Mesendoderm (in vitro differentiated cells): ENCODE measurements at regions not wholly inside any gene's neighbourhood (a gene's known extent, or its start where the extent isn't known, plus 50 kb on each side); places are given as distances from the start of the nearest gene placed in this dataset.

Experiments used
- DNase-seq: peaks from one replicate; pipeline ENCODE4 v3.0.0; 2013
- H2AK5ac ChIP-seq: 2 replicates; pipeline ENCODE4 v1.6.1; 2013; ENCODE audit warnings: low read length, inconsistent platforms
- H2BK120ac ChIP-seq: 2 replicates; pipeline ENCODE4 v1.6.1; 2013; ENCODE audit warnings: low read depth, mild to moderate bottlenecking, low read length, moderate library complexity, mixed read lengths
- H2BK15ac ChIP-seq: replicated peaks from 2 replicates; pipeline ENCODE4 v1.6.1; 2013; ENCODE audit warnings: low read depth, mild to moderate bottlenecking, moderate library complexity
- H2BK5ac ChIP-seq: 2 replicates; pipeline ENCODE4 v1.6.1; 2013; ENCODE audit warnings: low read length, inconsistent platforms
- H3K18ac ChIP-seq: 2 replicates; pipeline ENCODE4 v1.6.1; 2013; ENCODE audit warnings: mild to moderate bottlenecking, low read length, mixed read lengths
- H3K23ac ChIP-seq: one replicate; pipeline ENCODE4 v1.6.1; 2013; ENCODE audit warnings: low read length
- H3K27ac ChIP-seq: 2 replicates; pipeline ENCODE4 v1.5.1; 2013; ENCODE audit warnings: low read depth, mild to moderate bottlenecking, inconsistent platforms, low read length, moderate library complexity
- H3K27me3 ChIP-seq: 2 replicates; pipeline ENCODE4 v1.6.1; 2013; ENCODE audit warnings: low read length, control low read depth, mild to moderate bottlenecking, inconsistent platforms; ENCODE audit not compliant: insufficient read depth, poor library complexity
- H3K36me3 ChIP-seq: 2 replicates; pipeline ENCODE4 v1.6.1; 2013; ENCODE audit warnings: low read length, inconsistent platforms; ENCODE audit not compliant: control insufficient read depth, insufficient read depth
- H3K4ac ChIP-seq: one replicate; pipeline ENCODE4 v1.6.1; 2013; ENCODE audit warnings: low read depth, mild to moderate bottlenecking, low read length, moderate library complexity
- H3K4me1 ChIP-seq: 2 replicates; pipeline ENCODE4 v1.6.1; 2013; ENCODE audit warnings: low read depth, low read length, inconsistent platforms; ENCODE audit not compliant: control insufficient read depth
- H3K4me2 ChIP-seq: 2 replicates; pipeline ENCODE4 v1.6.1; 2013; ENCODE audit warnings: low read length
- H3K4me3 ChIP-seq: 2 replicates; pipeline ENCODE4 v1.5.1; 2013; ENCODE audit warnings: mild to moderate bottlenecking, low read length
- H3K56ac ChIP-seq: one replicate; pipeline ENCODE4 v1.6.1; 2013; ENCODE audit warnings: low read length
- H3K79me1 ChIP-seq: 2 replicates; pipeline ENCODE4 v1.6.1; 2013; ENCODE audit warnings: low read length, inconsistent platforms
- H3K79me2 ChIP-seq: 2 replicates; pipeline ENCODE4 v1.6.1; 2013; ENCODE audit warnings: mild to moderate bottlenecking, low read length; ENCODE audit not compliant: control insufficient read depth, insufficient read depth
- H3K9ac ChIP-seq: 2 replicates; pipeline ENCODE4 v1.6.1; 2013; ENCODE audit warnings: low read length, inconsistent platforms
- H4K5ac ChIP-seq: one replicate; pipeline ENCODE4 v1.6.1; 2013; ENCODE audit warnings: low read length
- H4K8ac ChIP-seq: one replicate; pipeline ENCODE4 v1.6.1; 2013; ENCODE audit warnings: low read depth, mild to moderate bottlenecking, control low read depth, low read length, moderate library complexity
- WGBS: extraction: QIAGEN DNeasy Blood & Tissue Kit; methylation state at CpG from one replicate; pipeline ENCODE4 v1.1.7; 2013; ENCODE audit warnings: low lambda C conversion rate, missing lambda C conversion rate; ENCODE audit not compliant: insufficient coverage; ENCODE audit errors: extremely low coverage; 5-methylcytosine and 5-hydroxymethylcytosine counted together

- H3K4me2 ChIP-seq, result no peak overlapping the region
- H3K36me3 ChIP-seq, result no peaks in the 10 kb centered on the region
- no peaks in the 10 kb centered on the region for H3K4me1 ChIP-seq
- H2AK5ac ChIP-seq, result no peak overlapping the region
- no peak overlapping the region for H3K4me3 ChIP-seq
- no peaks in the 10 kb centered on the region for H3K79me1 ChIP-seq
- no peak overlapping the region for H3K9ac ChIP-seq
- no peaks in the 10 kb centered on the region for H3K27me3 ChIP-seq
- peak; percentile 66 for DNase-seq
- H2BK120ac ChIP-seq, result no peak overlapping the region
- no CpG with 5 or more reads among the region's 7 CpGs for WGBS
- H3K18ac ChIP-seq, result no peak overlapping the region
- H2BK5ac ChIP-seq, result no peak overlapping the region
- H3K27ac ChIP-seq, result no peak overlapping the region
- H3K56ac ChIP-seq, result no peak overlapping the region
- no peak overlapping the region for H4K8ac ChIP-seq
- H3K79me2 ChIP-seq, result no peaks in the 10 kb centered on the region
- no peak overlapping the region for H3K23ac ChIP-seq
- H3K4ac ChIP-seq, result no peak overlapping the region
- no peak overlapping the region for H2BK15ac ChIP-seq
- H4K5ac ChIP-seq, result no peak overlapping the region
These were observed 256.9 kb upstream of the RGS6 start for GRCh38 chr14:71675126-71675899.

GRCh38 chr14:71675900-71676287, 256.3 kb upstream of the RGS6 start:
- no peaks in the 10 kb centered on the region for H3K79me1 ChIP-seq
- H3K27ac ChIP-seq, result no peak overlapping the region
- no peak overlapping the region for H2BK15ac ChIP-seq
- H3K36me3 ChIP-seq, result no peaks in the 10 kb centered on the region
- no peak overlapping the region for H2BK120ac ChIP-seq
- no peak overlapping the region for H2AK5ac ChIP-seq
- no peak overlapping the region for H4K8ac ChIP-seq
- no peak overlapping the region for H3K9ac ChIP-seq
- peaks cover under 1% of the 10 kb centered on the region for H3K4me1 ChIP-seq
- H3K23ac ChIP-seq, result no peak overlapping the region
- no peak overlapping the region for H3K4me3 ChIP-seq
- H3K4me2 ChIP-seq, result no peak overlapping the region
- no peaks in the 10 kb centered on the region for H3K79me2 ChIP-seq
- DNase-seq, result no peak
- no CpG with 5 or more reads among the region's 5 CpGs for WGBS
- no peak overlapping the region for H3K18ac ChIP-seq
- no peak overlapping the region for H3K56ac ChIP-seq
- no peaks in the 10 kb centered on the region for H3K27me3 ChIP-seq
- no peak overlapping the region for H2BK5ac ChIP-seq
- no peak overlapping the region for H3K4ac ChIP-seq
- no peak overlapping the region for H4K5ac ChIP-seq

GRCh38 chr14:71680736-71681387, 251.4 kb upstream of the RGS6 start:
- Histone ChIP-seq H3K56ac (no peak overlapping the region), H2AK5ac (no peak overlapping the region), H3K4me2 (no peak overlapping the region), H3K9ac (no peak overlapping the region), H3K27ac (no peak overlapping the region), H2BK15ac (no peak overlapping the region), H3K36me3 (no peaks in the 10 kb centered on the region), H3K18ac (no peak overlapping the region), H3K4ac (no peak overlapping the region), H4K5ac (no peak overlapping the region), H3K79me2 (no peaks in the 10 kb centered on the region), H2BK120ac (no peak overlapping the region), H3K27me3 (no peaks in the 10 kb centered on the region), H3K4me3 (no peak overlapping the region), H2BK5ac (no peak overlapping the region), H3K23ac (no peak overlapping the region), H3K4me1 (peaks cover 3% of the 10 kb centered on the region), H3K79me1 (no peaks in the 10 kb centered on the region), H4K8ac (no peak overlapping the region)
- no CpG with 5 or more reads among the region's 10 CpGs for WGBS
- peak; percentile 58 for DNase-seq

GRCh38 chr14:71682337-71682736, 249.9 kb upstream of the RGS6 start:
- H2AK5ac ChIP-seq, result no peak overlapping the region
- H3K36me3 ChIP-seq, result no peaks in the 10 kb centered on the region
- no peak overlapping the region for H4K8ac ChIP-seq
- no peak overlapping the region for H2BK5ac ChIP-seq
- H3K27ac ChIP-seq, result no peak overlapping the region
- no peak overlapping the region for H2BK120ac ChIP-seq
- no peak overlapping the region for H3K23ac ChIP-seq
- DNase-seq, result no peak
- no peak overlapping the region for H3K56ac ChIP-seq
- peaks cover 3% of the 10 kb centered on the region for H3K4me1 ChIP-seq
- H3K4ac ChIP-seq, result no peak overlapping the region
- H3K79me1 ChIP-seq, result no peaks in the 10 kb centered on the region
- no peak overlapping the region for H3K4me2 ChIP-seq
- no peaks in the 10 kb centered on the region for H3K27me3 ChIP-seq
- no CpG with 5 or more reads among the region's 3 CpGs for WGBS
- no peak overlapping the region for H3K9ac ChIP-seq
- H4K5ac ChIP-seq, result no peak overlapping the region
- H3K18ac ChIP-seq, result no peak overlapping the region
- no peak overlapping the region for H2BK15ac ChIP-seq
- H3K4me3 ChIP-seq, result no peak overlapping the region
- H3K79me2 ChIP-seq, result no peaks in the 10 kb centered on the region

GRCh38 chr14:71684323-71684722, 247.9 kb upstream of the RGS6 start:
- no CpG with 5 or more reads among the region's 15 CpGs for WGBS
- H3K4me2 ChIP-seq, result no peak overlapping the region
- H3K4me3 ChIP-seq, result no peak overlapping the region

More at GRCh38 chr14:71684323-71684722, 247.9 kb upstream of the RGS6 start:
- Histone ChIP-seq H4K5ac (no peak overlapping the region), H3K79me2 (no peaks in the 10 kb centered on the region), H3K4ac (no peak overlapping the region), H3K4me1 (peaks cover 3% of the 10 kb centered on the region), H3K36me3 (no peaks in the 10 kb centered on the region), H2BK120ac (no peak overlapping the region), H2BK15ac (no peak overlapping the region), H3K9ac (no peak overlapping the region), H3K23ac (no peak overlapping the region), H3K56ac (no peak overlapping the region), H3K27ac (no peak overlapping the region), H3K18ac (no peak overlapping the region), H3K79me1 (no peaks in the 10 kb centered on the region), H4K8ac (no peak overlapping the region), H2AK5ac (no peak overlapping the region), H2BK5ac (no peak overlapping the region), H3K27me3 (no peaks in the 10 kb centered on the region)
- no peak for DNase-seq
